HAP-1 (cell line): ENCODE measurements at regions not wholly inside any gene's neighbourhood (a gene's known extent, or its start where the extent isn't known, plus 50 kb on each side); places are given as distances from the start of the nearest gene placed in this dataset.
A peak's percentile ranks its signal among the peaks of the same experiment; 100 is the strongest.

Experiments
- DNase-seq, 2 experiments: peaks; one replicate each; pipeline ENCODE4 v3.0.0-alpha.2; 2016 to 2020; ENCODE audit warnings: low spot score in 2 of 2
- H3K27me3 ChIP-seq: fragments of 250-450 bp; sonication (Bioruptor Pico); 2 replicates; pipeline ENCODE4 v1.5.1; 2020; ENCODE audit warnings: low read depth, mild to moderate bottlenecking, moderate library complexity
- H3K36me3 ChIP-seq: fragments of 250-450 bp; sonication (Bioruptor Pico); replicated peaks from 2 replicates; pipeline ENCODE4 v1.5.1; 2020; ENCODE audit warnings: mild to moderate bottlenecking
- H3K4me1 ChIP-seq: fragments of 250-450 bp; sonication (Bioruptor Pico); 2 replicates; pipeline ENCODE4 v1.5.1; 2020; ENCODE audit warnings: mild to moderate bottlenecking
- H3K4me3 ChIP-seq: fragments of 250-450 bp; sonication (Bioruptor Pico); 2 replicates; pipeline ENCODE4 v1.5.1; 2020; ENCODE audit warnings: mild to moderate bottlenecking, moderate library complexity
- H3K9me3 ChIP-seq: fragments of 250-450 bp; sonication (Bioruptor Pico); 2 replicates; pipeline ENCODE4 v1.5.1; 2020; ENCODE audit warnings: mild to moderate bottlenecking, moderate library complexity
- in situ Hi-C: fragments of 300-500 bp; cut with MboI; formaldehyde crosslinking; loops from 3 replicates; pipeline ENCODE4 v1.14.3; 2020; ENCODE audit warnings: low sequenced_read_pairs, inconsistent platforms, mixed read lengths

- Histone ChIP-seq H3K36me3 (no peaks in the 10 kb centered on the region), H3K9me3 (no peaks in the 10 kb centered on the region; the same call in 1 of the 2 replicates), H3K4me3 (no peak overlapping the region), H3K27me3 (no peaks in the 10 kb centered on the region), H3K4me1 (peaks cover 13% of the 10 kb centered on the region)
- DNase-seq, result no peak
- in situ Hi-C loops, result no loop called here
These were observed 153.8 kb upstream of the HDAC9 start for GRCh38 chr7:18341756-18342155.

DNA sequence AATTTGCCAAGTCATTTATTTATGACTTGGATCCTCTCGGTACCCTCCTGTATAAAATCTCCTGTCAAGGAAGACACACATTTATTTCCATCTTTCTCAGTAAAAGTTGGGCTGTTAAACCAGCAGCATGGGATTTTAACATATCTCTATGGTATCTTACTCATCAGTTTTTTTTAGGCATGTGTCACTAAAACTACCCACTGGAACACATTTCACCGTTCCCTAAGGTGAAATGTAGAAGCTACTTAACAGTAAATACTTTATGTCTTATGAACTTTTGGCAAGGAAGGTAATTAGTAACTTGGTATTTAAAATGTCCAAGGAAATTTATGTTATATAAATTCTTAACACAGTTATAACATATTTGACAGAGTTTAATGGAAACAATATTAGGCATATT lies 152.5 kb upstream of the HDAC9 start:
- Histone ChIP-seq H3K27me3 (no peaks in the 10 kb centered on the region), H3K4me3 (no peak overlapping the region), H3K9me3 (no peaks in the 10 kb centered on the region; the same call in 1 of the 2 replicates), H3K4me1 (peaks cover 13% of the 10 kb centered on the region), H3K36me3 (no peaks in the 10 kb centered on the region)
- in situ Hi-C loops, result no loop called here
- no peak for DNase-seq

DNA sequence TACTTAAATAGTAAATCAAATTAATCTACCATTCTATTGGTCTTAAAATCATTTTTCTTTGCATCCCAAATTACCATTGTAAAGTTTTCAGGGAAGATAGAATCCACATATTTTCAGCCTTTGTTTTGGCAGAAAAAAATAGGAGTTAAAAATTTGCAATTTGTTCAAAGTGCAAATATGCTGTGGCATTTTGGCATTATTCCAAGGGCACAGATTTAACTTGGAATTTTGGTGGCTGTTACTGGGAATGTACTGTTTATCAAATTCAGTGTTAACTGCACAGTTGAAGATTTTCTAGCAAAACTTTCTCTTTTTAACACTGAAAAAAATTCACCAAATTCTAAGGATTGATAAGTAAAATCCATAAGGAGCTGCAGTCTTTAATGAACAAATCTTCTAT lies 151.0 kb upstream of the HDAC9 start:
- in situ Hi-C loops, result no loop called here
- no peak for DNase-seq

GRCh38 chr7:18345641-18346234 lies 149.8 kb upstream of the HDAC9 start:
- in situ Hi-C loops, result no loop called here
- peak; percentile 74 to 85 for DNase-seq
- no peaks in the 10 kb centered on the region for H3K36me3 ChIP-seq
- H3K4me1 ChIP-seq, result peaks cover 13% of the 10 kb centered on the region
- no peak overlapping the region for H3K4me3 ChIP-seq
- H3K27me3 ChIP-seq, result no peaks in the 10 kb centered on the region
- H3K9me3 ChIP-seq, result no peaks in the 10 kb centered on the region; the same call in 1 of the 2 replicates

More for the DNA sequence above, 151.0 kb upstream of the HDAC9 start:
- Histone ChIP-seq H3K4me3 (no peak overlapping the region), H3K4me1 (peaks cover 13% of the 10 kb centered on the region), H3K36me3 (no peaks in the 10 kb centered on the region), H3K27me3 (no peaks in the 10 kb centered on the region), H3K9me3 (no peaks in the 10 kb centered on the region; the same call in 1 of the 2 replicates)

DNA sequence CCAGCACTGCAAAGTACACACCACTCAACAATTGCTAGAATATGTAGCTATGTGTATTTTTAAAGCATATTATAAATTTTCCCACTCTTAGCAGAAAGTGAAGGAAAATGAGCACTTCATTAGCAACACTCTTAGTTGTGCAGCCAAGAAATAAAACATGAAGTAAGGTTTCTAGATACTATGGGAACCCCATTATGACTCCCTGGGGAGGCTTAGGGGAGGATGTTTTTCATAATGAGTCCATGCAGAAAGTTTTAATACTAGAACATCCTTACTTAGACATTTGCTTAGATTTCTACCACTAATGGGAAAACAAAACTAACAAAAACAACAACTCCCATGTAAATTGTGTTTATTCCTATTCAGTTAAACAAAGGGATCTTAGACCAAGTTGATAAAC lies 148.4 kb upstream of the HDAC9 start:
- Histone ChIP-seq H3K27me3 (no peaks in the 10 kb centered on the region), H3K4me3 (no peak overlapping the region), H3K36me3 (no peaks in the 10 kb centered on the region), H3K9me3 (no peaks in the 10 kb centered on the region), H3K4me1 (peaks cover 13% of the 10 kb centered on the region)
- DNase-seq, result no peak
- in situ Hi-C loops, result no loop called here

DNA sequence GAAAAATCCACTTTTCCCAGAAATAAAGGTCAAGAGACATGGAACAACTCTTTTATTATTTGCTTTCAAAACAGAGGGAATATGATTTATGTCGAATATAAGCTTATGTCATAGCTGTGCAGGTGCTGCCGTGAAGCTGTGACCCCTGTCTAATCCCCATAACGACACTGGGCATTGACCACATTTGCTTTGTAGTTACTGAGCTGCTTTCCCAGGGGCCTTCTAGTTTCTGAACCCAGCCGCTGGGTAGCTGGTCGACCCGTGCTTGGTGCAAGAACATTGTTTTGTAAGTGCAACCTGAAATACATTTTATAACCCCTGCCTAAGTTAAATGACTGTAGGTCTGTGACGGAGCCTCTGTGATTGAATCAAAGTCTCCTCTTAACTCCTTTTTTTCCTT lies 144.9 kb upstream of the HDAC9 start:
- Histone ChIP-seq H3K27me3 (no peaks in the 10 kb centered on the region), H3K36me3 (no peaks in the 10 kb centered on the region), H3K4me3 (no peak overlapping the region), H3K9me3 (no peaks in the 10 kb centered on the region), H3K4me1 (peaks cover 39% of the 10 kb centered on the region)
- in situ Hi-C loops, result loop anchor here (10.0 kb wide), 1 partner anchor 224 kb away; no protein-coding TSS in a partner anchor
- DNase-seq, result no peak

GRCh38 chr7:18352339-18353255 lies 143.0 kb upstream of the HDAC9 start:
- H3K4me1 ChIP-seq, result peaks cover 51% of the 10 kb centered on the region
- in situ Hi-C loops, result loop anchor here (10.0 kb wide), 1 partner anchor 222 kb away; no protein-coding TSS in a partner anchor
- no peaks in the 10 kb centered on the region for H3K27me3 ChIP-seq
- H3K9me3 ChIP-seq, result no peaks in the 10 kb centered on the region
- H3K4me3 ChIP-seq, result no peak overlapping the region
- no peaks in the 10 kb centered on the region for H3K36me3 ChIP-seq
- peak; percentile 77 to 88 for DNase-seq

- Histone ChIP-seq H3K9me3 (no peaks in the 10 kb centered on the region), H3K4me3 (no peak overlapping the region), H3K27me3 (no peaks in the 10 kb centered on the region), H3K4me1 (peaks cover 57% of the 10 kb centered on the region), H3K36me3 (no peaks in the 10 kb centered on the region)
- in situ Hi-C loops, result loop anchor here (10.0 kb wide), 1 partner anchor 221 kb away; no protein-coding TSS in a partner anchor
- DNase-seq, result no peak
These were observed 142.2 kb upstream of the HDAC9 start for GRCh38 chr7:18353339-18353738.

GRCh38 chr7:18354108-18355085 lies 141.2 kb upstream of the HDAC9 start:
- H3K4me3 ChIP-seq, result no peak overlapping the region
- peaks cover 62% of the 10 kb centered on the region for H3K4me1 ChIP-seq
- no peaks in the 10 kb centered on the region for H3K9me3 ChIP-seq
- DNase-seq, result no peak
- in situ Hi-C loops, result loop anchor here (5.0 to 10.0 kb wide), 2 partner anchors 143 to 220 kb away; partner anchors contain the start of gene HDAC9
- no peaks in the 10 kb centered on the region for H3K27me3 ChIP-seq
- no peaks in the 10 kb centered on the region for H3K36me3 ChIP-seq

DNA sequence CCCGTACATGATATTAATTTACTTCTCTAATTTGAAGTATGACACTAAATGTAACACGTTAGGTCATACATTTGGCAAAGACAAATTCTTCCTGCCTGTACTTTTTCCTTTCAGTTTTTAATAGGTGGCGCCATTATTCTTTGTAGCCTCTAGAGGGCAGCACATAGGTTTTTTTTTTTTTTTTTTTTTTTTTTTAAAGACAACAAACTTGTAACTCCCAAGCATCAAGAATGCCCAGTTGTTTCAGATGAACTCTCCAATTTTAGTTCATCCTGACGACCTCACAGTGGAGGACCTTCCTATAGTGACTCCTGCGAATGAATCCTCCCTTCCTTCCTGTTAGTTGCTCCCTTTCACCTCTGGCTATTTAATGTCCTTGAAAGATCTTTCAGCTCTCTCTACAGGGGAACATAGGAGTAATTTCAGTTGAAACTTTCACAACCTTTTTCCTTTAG lies 139.3 kb upstream of the HDAC9 start:
- H3K36me3 ChIP-seq, result no peaks in the 10 kb centered on the region
- no peaks in the 10 kb centered on the region for H3K27me3 ChIP-seq
- H3K4me3 ChIP-seq, result no peak overlapping the region
- H3K9me3 ChIP-seq, result no peaks in the 10 kb centered on the region
- peak; percentile 31 to 55 for DNase-seq
- in situ Hi-C loops, result loop anchor here (5.0 to 10.0 kb wide), 2 partner anchors 141 to 219 kb away; partner anchors contain the start of gene HDAC9
- peaks cover 76% of the 10 kb centered on the region for H3K4me1 ChIP-seq

- peaks cover 85% of the 10 kb centered on the region for H3K4me1 ChIP-seq
- DNase-seq, result peak; percentile 48 to 71
- H3K4me3 ChIP-seq, result no peak overlapping the region
- H3K9me3 ChIP-seq, result no peaks in the 10 kb centered on the region
- in situ Hi-C loops, result loop anchor here (5.0 to 10.0 kb wide), 2 partner anchors 140 to 217 kb away; partner anchors contain the start of gene HDAC9
- H3K36me3 ChIP-seq, result no peaks in the 10 kb centered on the region
- H3K27me3 ChIP-seq, result no peaks in the 10 kb centered on the region
These were observed 137.9 kb upstream of the HDAC9 start for GRCh38 chr7:18357691-18358090.

GRCh38 chr7:18361756-18362155 lies 133.8 kb upstream of the HDAC9 start:
- DNase-seq, result peak; percentile 89 to 94
- H3K36me3 ChIP-seq, result no peaks in the 10 kb centered on the region
- peaks cover 82% of the 10 kb centered on the region for H3K4me1 ChIP-seq
- no peaks in the 10 kb centered on the region for H3K9me3 ChIP-seq
- in situ Hi-C loops, result no loop called here
- no peaks in the 10 kb centered on the region for H3K27me3 ChIP-seq
- no peak overlapping the region for H3K4me3 ChIP-seq
